ENCODE measurements at regions not wholly inside any gene's neighbourhood (a gene's known extent, or its start where the extent isn't known, plus 50 kb on each side); places are given as distances from the start of the nearest gene placed in this dataset.

DNA sequence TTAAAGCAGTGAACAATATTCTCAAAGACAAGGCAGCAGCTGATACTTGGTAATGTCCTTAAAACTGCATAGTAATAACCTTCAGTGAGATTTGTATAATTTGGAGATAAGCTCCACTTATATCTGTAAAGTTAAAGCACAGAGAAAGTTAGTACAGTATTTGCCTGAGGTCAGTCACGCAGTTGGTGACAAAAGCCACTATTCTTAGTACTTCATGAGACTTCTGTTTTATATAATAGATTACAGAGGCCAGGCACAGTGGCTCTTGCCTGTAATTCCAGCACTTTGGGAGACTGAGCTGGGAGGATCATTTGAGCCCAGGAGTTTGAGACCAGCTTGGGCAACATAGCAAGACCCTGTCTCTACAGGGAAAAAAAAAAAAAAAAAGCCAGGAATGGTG, 266.4 kb upstream of the DMRT1 start:
- TF ChIP-seq, protein P1, sequence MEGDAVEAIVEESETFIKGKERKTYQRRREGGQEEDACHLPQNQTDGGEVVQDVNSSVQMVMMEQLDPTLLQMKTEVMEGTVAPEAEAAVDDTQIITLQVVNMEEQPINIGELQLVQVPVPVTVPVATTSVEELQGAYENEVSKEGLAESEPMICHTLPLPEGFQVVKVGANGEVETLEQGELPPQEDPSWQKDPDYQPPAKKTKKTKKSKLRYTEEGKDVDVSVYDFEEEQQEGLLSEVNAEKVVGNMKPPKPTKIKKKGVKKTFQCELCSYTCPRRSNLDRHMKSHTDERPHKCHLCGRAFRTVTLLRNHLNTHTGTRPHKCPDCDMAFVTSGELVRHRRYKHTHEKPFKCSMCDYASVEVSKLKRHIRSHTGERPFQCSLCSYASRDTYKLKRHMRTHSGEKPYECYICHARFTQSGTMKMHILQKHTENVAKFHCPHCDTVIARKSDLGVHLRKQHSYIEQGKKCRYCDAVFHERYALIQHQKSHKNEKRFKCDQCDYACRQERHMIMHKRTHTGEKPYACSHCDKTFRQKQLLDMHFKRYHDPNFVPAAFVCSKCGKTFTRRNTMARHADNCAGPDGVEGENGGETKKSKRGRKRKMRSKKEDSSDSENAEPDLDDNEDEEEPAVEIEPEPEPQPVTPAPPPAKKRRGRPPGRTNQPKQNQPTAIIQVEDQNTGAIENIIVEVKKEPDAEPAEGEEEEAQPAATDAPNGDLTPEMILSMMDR (IDR thresholded peaks at IDR 0.05 in 8 of 11, conservative IDR thresholded peaks at IDR 0.05 in 3 of 11), result no peak
- TF ChIP-seq POLR2AphosphoS5 (IDR thresholded peaks at IDR 0.05), result no peak
